NCI-H1417 (cell line): ENCODE measurements at regions not wholly inside any gene's neighbourhood (a gene's known extent, or its start where the extent isn't known, plus 50 kb on each side); places are given as distances from the start of the nearest gene placed in this dataset.
"Not testable (repeated sequence)": the region's sequence is repeated elsewhere in the genome, so short reads cannot be mapped to it uniquely, and the experiment has no call there.

Experiments
- DNase-seq, 3 experiments: peaks; one replicate each; lab custom pipeline; 2025; lab: John Stamatoyannopoulos, UW

- no peak for DNase-seq
Measured at GRCh38 chr22:47617186-47617585, 854.7 kb downstream of the TBC1D22A start.

- DNase-seq, result no peak
Measured at GRCh38 chr22:47616396-47617020, 854.1 kb downstream of the TBC1D22A start.

- DNase-seq, result no peak
Measured at GRCh38 chr22:47615051-47615450, 852.6 kb downstream of the TBC1D22A start.

GRCh38 chr22:47613606-47614350 is 851.3 kb downstream of the TBC1D22A start:
- no peak for DNase-seq

GRCh38 chr22:47613181-47613580 is 850.7 kb downstream of the TBC1D22A start:
- DNase-seq, result not testable (repeated sequence)

- DNase-seq, result no peak
Measured at GRCh38 chr22:47612311-47612910, 850.0 kb downstream of the TBC1D22A start.

- no peak for DNase-seq
Measured at GRCh38 chr22:47610764-47611163, 848.3 kb downstream of the TBC1D22A start.

GRCh38 chr22:47610281-47610680 is 847.8 kb downstream of the TBC1D22A start:
- no peak for DNase-seq

GRCh38 chr22:47609653-47610052 is 847.2 kb downstream of the TBC1D22A start:
- no peak for DNase-seq

- DNase-seq, result no peak
Measured at GRCh38 chr22:47608421-47608820, 846.0 kb downstream of the TBC1D22A start.

GRCh38 chr22:47607486-47607885 is 845.0 kb downstream of the TBC1D22A start:
- DNase-seq, result no peak

- DNase-seq, result no peak
Measured at GRCh38 chr22:47606426-47606825, 844.0 kb downstream of the TBC1D22A start.

GRCh38 chr22:47605886-47606285 is 843.4 kb downstream of the TBC1D22A start:
- DNase-seq, result peak in 1 of 3 experiments; percentile 36

GRCh38 chr22:47605441-47605840 is 843.0 kb downstream of the TBC1D22A start:
- peak in 1 of 3 experiments; percentile 38 for DNase-seq

GRCh38 chr22:47604563-47604962 is 842.1 kb downstream of the TBC1D22A start:
- no peak for DNase-seq

GRCh38 chr22:47602732-47603131 is 840.3 kb downstream of the TBC1D22A start:
- no peak for DNase-seq

- no peak for DNase-seq
Measured at GRCh38 chr22:47601666-47602065, 839.2 kb downstream of the TBC1D22A start.

GRCh38 chr22:47600791-47601625 is 838.6 kb downstream of the TBC1D22A start:
- DNase-seq, result no peak

GRCh38 chr22:47600281-47600680 is 837.8 kb downstream of the TBC1D22A start:
- DNase-seq, result no peak

- DNase-seq, result no peak
Measured at GRCh38 chr22:47599753-47600152, 837.3 kb downstream of the TBC1D22A start.

- no peak for DNase-seq
Measured at GRCh38 chr22:47598864-47599263, 836.4 kb downstream of the TBC1D22A start.

GRCh38 chr22:47597041-47597440 is 834.6 kb downstream of the TBC1D22A start:
- no peak for DNase-seq
